ENCODE measurements at regions not wholly inside any gene's neighbourhood (a gene's known extent, or its start where the extent isn't known, plus 50 kb on each side); places are given as distances from the start of the nearest gene placed in this dataset.
"Not testable (repeated sequence)": the region's sequence is repeated elsewhere in the genome, so short reads cannot be mapped to it uniquely, and the experiment has no call there.

DNA sequence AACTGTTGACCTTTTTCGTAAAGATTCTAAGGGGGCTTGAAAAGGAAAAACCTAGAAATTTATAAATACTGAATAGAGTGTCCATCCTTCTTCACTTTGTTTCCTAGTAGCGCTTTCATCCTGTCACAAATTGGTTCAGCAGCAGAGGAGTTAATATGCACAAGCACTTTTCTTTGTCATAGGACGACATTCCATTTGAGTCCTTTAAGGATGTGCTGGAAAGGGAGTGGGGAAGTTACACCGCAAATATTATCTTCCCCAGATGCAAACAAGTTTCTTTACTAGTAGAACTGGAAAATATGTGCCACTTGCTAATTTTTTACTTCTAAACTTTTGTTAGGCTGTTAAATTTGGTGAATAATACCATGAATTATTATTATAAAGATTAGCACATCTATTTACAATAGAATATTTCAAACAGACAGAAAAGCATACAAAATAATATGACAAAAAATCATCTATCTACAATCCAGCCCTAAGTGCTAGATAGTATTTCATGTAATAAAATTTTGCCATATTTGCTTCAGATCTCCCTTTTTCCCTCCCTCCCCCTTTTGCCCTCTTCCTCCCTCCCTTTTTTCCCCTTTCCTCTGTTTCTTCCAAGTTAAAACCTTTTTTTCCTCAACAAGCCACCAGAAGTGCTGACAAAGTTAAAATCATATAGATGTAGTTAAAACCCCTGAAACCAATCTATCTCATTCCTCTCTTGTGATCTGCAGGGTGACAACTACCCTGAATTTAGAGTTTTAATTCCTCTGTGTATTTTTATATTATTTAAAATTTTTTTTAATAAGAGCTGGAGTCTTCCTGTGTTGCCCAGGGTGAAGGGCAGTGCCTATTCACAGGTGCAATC lies 50.5 kb upstream of the MAP4K3 start:
- DNase-seq = no peak

DNA sequence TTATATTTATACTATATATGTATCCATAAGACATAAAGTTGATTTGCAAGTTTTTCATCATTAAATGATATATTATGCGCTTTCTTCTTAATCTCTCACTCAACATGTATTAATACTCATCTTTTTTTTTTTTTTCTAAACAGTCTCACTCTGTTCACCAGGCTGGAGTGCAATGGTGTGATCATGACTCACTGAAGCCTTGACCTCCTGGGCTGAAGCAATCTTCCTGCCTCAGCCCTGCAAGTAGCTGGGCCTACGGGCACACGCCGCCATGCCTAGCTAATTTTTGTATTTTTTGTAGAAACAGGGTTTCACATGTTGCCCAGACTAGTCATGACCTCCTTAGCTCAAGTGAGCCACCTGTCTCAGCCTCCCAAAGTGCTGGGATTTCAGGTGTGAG lies 51.4 kb upstream of the MAP4K3 start:
- DNase-seq = peak in 1 of 2 donors; percentile 67

DNA sequence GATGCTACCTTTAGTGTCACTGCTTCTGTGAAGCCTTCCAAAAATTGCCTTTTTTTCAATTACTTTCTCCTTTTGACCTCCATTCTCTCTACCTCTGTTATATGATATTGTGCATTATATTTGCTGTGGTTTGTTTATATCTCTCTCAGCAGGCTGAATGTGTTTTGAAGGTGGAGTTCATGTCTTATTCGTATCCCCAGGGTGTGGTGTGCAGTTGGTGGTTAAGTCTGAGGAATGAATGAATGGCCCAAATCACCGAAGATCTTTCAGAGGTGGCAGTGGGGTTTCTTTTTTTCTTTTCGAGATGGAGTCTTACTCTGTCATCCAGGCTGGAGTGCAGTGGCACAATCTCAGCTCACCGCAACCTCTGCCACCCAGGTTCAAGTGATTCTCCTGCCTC lies 53.5 kb upstream of the MAP4K3 start:
- DNase-seq = no peak

DNA sequence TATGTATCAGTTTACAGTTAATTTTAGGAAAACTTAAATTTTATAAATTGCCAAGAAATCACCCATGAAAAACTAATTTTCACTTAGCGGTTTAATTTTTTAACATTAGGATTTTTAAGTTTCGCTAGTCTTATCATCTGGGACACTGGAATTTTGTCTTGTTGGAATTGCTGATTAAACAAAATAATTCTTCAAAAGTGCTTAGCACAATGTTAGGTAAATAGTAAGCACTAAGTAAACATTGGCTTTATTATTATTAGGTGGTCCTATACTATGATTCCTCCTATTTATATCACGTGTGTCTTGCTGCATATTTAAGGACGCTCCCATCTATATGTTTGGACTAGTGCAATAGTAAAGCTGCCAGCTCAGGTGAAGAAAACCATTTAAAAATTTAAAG lies 54.6 kb upstream of the MAP4K3 start:
- DNase-seq = no peak

DNA sequence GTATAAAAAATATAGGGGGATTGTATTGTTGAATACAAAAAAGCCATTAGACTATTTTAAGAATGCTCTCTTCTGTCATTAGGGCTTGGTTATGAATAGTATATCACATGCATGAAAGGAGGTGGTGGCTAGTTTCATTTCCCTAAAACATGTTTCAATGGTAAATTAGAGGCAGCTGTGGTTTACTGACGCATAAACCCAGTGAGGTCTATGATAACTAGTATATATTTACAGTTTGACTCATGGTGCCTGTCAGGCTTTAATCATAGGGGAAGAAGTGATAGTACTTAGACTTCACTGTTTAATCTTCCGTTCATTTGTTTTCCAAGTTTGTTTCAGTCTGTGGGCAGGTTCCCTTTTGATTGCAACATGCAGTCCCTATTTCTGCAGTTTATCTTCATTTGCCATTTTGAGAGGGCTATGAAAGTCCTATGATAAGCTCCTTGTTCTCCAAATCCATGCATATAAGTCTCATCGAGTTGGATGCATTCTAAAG lies 55.1 kb upstream of the MAP4K3 start:
- peak; percentile 33 to 51 for DNase-seq

DNA sequence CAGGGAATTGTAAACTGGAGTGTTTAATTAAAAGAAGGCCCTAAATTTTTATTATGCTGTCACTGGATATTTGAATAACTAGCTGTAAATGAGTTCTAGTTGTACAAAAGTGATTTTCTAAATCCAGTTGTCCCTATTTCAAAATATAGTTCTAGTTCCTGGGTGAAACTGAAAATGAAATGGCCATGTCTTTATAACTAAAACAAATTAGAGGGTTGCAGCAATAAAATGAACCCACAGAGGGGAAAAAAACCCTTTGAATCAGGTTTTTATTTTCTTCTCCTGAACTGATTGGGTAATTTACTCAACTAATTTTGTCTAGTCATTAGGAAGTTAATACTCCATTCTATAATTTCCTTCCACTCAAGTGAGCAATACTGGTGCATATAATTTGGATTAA lies 55.6 kb upstream of the MAP4K3 start:
- DNase-seq = no peak

DNA sequence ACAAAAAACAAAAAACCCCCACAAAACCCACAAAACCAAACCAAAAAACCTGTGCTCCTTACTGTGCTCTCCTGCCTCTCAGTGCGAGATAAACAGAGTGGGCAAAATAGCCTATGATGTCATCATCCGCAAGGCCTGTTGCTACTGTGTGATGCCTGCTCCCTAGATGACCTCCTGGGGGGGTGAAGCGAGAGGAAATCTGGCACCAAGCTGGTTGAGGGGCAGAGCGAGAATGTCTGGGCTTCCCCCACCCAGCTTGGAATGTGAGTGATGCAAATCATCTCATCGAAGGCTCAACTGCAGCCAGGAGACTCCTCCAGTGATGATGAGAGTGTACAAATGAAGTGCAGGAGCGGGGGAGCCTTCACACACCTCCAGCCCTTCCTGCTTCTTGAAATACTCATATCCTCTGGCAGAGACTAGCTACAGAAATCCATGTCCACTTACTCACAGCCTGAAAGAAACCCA lies 57.7 kb upstream of the MAP4K3 start:
- peak in 1 of 2 donors; percentile 20 for DNase-seq

DNA sequence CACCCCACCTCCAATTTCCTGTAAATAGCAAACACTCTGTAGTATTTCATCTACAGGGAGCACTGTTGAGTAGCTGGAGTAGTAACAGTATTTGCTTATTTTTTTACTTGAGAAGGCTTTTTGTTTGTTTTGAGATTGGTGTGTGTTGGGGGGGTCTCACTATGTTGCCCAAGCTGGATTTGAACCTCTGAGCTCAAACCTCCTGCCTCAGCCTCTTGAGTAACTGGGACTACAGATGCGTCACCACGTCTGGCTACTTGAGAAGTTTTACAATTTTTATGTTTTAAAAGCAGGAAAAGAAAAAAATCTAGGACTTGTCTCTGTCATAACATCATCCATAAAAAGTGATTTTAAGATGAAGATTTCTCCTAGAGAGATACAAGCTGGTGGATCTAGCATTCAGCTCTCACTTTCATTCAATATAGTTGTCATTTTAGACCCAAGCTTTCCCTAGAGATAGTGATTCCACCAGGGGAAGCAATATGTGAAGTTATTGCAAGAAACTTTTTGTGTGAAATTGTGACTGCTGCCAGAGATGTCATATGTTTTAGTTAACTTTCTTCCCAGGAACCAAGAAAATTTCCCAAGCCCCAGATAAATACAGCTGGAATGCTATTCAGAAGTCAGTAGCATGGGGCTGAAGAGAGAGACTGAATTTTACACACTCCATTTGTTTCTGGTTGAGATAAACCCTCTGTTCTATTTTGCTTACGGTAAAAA lies 60.2 kb upstream of the MAP4K3 start:
- no peak for DNase-seq

DNA sequence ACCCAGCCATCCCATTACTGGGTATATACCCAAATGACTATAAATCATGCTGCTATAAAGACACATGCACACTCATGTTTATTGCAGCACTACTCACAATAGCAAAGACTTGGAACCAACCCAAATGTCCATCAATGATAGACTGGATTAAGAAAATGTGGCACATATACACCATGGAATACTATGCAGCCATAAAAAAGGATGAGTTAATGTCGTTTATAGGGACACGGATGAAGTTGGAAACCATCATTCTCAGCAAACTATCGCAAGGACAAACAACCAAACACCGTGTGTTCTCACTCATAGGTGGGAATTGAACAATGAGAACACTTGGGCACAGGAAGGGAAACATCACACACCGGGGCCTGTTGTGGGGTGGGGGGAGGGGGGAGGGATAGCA lies 61.1 kb upstream of the MAP4K3 start:
- not testable (repeated sequence) for DNase-seq

DNA sequence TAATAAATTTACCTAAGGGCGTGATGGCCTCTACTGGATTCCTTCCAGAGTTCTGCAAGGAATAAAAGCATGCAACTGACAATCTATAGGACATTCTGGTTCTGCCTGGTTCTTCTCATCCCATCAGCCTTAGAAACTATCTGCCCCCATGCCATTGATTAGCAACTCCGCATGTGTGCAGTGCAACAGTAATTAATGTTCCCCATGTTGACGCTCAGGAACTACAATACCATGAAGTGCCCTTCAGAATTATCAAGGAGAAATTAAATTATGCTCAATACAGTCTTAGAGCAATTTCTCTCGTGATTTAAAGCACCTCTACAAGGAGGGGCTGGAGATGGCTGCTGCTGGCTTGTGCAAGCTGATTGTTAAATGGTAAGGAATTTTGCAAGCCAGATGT lies 61.7 kb upstream of the MAP4K3 start:
- no peak for DNase-seq

DNA sequence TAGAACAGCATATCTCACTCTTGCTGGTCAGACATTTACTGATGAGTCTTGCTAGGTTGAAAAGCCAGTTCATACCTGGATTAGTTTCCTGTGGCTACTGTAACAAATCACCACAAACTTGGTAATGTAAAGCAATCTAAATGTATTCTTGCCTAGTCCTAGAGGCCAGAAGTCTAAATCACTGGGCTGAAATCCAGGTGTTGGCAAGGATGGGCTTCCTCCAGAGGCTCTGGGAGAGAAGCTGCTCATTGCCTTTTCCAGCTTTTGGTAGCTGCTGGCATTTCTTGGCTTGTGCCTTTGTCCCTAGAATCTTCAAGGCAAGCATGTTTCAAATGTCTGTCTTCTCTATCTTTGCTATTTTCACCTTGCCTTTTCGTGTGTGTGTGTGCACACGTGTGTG lies 62.3 kb upstream of the MAP4K3 start:
- DNase-seq = no peak

DNA sequence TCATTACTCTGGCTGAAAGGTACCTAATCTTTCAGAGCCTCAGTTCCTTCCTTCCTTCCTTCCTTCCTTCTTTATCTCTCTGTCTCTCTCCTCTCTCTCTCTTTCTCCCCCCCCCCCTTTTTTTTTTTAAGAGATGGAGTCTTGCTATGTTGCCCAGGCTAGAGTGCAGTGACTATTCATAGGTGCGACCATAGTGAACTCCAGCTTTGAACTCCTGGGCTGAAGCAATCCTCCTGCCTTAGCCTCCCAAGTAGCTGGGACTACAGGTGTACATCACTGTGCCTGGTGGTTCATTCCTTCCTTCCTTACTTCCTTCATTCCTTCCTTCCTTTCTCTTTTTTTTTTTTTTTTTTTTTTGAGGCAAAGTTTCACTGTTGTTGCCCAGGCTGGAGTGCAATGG lies 64.3 kb upstream of the MAP4K3 start:
- no peak for DNase-seq

DNA sequence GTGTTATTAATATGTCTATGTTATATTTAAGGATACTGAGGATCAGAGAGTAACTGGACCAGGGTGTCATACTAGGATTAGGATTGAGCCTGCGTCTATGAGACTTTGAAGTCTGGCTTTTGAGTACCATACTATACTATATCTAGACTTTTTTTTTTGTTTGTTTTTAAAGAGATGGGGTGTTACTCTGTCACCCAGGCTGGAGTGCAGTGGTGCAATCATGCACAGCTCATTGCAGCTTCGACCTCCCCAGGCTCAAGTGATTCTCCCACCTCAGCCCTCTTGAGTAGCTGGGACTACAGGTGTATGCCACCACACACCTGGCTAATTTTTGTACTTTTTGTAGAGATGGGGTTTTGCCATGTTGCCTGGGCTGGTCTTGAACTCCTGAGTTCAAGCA lies 66.2 kb upstream of the MAP4K3 start:
- DNase-seq = no peak

DNA sequence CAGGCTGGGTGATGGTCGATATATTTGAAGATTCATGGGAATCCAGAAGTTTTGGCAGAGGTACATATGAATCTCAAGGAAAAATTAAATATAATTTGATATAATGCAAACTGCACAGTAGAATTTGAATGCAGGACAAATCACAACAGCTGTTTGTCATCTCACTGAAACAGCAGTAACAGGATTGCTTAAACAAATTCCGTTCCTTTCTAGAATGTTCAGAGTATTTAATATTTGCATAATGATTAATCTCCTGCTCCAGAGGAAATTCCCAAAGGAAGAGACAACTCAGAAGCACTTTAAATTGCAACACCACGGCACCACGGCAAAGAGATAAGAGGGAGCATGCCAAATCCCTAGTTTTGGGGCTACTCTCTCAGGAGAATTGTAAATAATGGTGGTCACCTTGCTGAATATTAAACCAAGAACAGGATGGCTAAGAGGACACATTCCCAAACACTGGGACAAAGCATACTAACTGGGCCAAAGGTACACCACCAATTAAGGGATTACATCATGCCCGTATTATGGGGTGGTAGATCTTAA lies 67.8 kb upstream of the MAP4K3 start:
- DNase-seq = no peak

DNA sequence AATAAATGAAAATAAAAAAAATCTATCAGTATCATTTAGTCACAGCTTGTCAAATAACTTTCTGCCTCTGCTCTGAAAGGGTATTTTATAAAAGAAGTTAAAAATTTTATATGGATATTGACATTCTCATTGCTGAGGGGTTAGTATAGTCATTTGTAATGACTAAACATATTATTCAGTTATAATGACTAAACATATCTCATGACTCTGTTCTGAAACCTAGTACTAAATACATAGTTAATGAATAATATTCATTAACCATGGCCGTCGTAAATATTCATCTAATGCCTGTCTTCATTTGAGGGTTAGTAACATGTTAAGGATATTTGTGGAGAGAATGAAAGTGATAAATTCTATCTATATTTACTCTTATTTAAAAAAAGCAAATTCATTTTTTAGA lies 69.1 kb upstream of the MAP4K3 start:
- no peak for DNase-seq

DNA sequence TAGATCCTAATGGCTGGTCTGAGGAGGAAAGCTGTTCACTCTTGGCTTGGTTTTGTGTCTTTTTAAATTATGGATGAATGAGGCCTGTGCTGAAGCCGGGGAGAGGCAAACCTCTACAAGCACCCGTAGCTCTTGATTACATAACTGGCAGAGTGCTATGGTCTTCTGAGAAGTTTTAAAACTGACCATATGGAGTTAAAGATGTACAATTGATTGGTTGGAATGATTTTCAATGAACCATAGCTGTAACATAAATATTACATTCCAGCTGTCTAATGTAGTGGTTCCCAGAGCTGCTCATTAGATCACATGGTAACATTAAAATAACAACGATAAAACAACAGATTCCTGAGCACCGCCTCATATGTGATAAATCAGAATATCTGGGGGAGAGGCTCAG lies 71.1 kb upstream of the MAP4K3 start:
- no peak for DNase-seq

DNA sequence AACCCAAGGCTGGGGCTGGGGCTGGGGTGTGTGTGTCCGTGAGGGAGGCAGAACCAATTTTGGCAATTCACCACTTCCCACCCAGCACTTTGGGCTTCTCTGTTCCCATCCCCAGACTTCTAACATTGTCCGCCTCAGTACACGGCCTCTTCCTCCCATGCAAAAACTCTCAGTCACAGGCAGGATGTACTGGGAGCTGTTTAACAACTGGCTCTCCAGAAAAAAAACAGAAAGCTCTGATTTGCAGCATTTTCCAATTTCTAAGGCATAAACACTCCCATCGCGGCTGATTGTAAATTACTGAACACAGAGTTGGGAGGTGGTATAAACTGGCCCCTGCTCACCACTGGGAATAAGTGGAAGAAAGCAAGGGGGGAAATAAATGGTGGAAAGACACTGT lies 73.1 kb upstream of the MAP4K3 start:
- DNase-seq = no peak

DNA sequence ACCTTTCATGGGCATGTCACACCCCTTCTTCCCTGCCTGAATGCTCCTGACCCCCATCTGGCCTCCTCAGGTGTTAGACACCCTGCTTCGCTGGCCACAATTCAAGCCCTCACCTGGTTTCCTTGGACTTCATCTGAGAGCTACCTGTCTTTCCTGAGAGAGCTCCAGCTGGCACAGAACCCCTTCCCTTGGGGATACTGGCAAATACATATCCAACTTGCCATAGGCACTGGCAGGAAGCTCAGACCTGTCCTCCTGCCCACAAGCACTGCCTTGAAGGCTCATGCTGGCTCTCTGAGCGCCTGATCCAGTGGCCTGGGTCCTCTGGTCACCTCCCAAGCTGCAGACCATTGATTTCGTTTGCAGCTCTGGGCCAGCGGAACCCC lies 74.1 kb upstream of the MAP4K3 start:
- DNase-seq = no peak

DNA sequence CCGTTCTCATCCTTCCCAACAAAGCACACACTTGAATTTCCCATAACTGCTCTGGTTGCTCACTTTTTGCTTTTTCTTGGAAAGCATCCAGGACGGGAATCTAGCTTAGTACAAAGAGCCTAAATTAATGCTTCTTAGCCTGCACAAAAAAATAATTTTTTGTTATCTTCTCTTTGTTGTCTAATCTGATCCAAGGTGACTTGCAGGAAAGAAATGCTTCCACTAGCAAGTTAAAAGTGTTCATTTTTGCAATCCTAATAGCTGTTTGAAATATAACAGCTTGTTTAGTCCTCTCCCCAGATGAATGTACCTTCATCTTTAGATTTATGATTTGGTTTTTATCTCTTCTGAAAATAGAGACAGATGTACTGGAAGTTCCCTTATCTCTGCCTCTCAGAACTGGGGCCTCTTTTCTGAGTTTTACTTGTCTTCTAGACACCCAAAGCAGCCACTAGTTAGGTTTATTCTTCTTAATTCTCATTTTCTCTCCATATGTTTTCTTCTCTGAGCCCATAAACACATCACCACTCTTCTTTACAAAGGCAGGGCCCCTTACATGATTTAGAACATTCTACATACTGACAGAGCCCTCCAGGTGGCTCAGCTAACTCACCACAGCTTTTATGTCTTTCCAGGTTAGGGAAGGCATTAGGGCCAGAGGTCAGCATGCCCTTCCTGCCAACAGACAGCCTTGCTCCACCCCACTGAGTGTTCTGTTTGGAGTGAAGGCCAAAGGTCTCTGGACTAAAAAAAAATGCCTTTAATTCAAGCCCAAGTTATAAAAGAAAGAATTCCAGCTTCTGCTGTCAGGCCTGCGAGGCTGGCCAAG lies 74.7 kb upstream of the MAP4K3 start:
- DNase-seq = no peak

DNA sequence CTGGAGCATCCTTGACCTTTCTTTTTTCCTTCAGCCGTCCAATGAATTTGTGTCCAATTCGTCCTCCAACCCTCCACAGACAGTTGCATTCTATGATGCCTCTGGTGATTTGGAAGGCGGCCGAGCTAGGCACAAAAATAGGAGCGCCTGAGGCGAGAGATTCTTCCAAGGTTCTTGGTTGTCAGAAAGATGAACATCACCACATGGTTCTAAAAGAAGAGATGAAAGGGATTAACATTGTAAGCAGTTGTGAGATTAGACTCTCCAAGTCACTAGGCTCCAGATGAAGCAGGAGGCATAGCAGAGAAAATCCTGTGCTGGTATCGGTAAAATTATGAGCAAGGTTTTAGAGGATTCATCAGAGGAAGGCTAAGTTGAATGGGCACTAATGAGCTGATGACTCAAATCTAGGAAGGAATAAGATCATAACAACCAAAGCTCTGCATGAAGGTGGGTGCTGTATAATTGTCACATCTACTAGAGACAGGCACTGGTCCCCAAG lies 75.4 kb upstream of the MAP4K3 start:
- no peak for DNase-seq

DNA sequence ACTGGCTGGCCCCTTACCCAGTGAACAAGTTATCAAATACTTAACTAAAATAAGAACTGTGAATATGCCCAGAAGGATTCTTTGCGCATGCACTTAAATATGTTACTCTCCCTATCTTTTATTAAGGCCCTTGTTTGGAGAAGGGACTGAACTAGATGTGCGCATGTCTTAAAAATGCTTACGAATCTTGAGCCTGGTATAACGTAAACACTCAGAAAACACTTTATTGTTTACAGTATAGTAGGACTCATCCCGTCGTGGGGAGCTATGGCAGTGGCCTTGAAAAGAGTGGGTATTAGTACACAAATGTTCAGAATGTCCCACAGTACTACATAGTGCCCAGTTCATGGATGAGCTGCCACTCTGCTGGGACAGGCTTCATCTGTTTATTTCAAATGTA lies 75.9 kb upstream of the MAP4K3 start:
- DNase-seq = no peak

DNA sequence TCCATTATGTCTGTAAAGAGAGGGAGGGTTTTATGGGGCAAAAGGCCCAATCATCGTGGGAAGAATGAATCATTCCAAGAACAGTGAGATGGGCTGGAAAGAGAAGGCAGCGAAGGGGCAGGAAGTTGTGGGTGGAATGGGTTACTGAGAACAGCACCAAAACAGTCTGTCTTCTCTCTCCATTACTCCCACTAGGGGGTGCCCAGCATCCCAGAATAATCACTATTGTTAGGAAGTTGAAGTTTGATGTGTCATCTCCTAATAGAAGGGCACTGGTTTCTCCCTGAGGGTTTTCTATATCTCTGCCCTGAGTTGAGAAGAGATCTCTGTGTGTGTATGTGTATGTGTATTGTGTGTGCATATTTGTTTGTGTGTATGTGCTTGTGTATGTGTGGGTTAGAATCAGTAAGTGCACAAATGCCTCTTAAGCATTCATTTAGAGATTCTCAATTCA lies 76.6 kb upstream of the MAP4K3 start:
- peak; percentile 6 to 46 for DNase-seq

DNA sequence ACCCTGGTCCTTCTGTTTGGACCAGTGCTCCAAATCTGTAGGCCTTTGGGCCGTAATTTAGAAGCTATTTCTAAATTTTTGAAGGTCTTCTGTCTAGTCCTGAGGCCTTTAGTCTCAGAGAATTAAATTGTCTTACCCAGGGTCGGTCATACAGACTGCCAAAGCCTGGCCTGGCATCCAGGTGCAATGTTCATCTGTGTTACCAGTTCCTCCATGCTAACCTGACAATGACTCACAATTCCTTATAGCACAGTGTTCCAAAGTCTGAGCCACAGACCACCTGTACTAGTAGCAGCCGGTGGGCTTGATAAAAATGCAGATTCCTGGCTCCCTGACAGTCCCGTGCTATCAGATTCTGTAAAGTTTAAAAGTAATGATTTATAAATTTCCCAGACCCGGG lies 77.7 kb upstream of the MAP4K3 start:
- DNase-seq = no peak
